HG02970 (cell line): ENCODE measurements at regions not wholly inside any gene's neighbourhood (a gene's known extent, or its start where the extent isn't known, plus 50 kb on each side); places are given as distances from the start of the nearest gene placed in this dataset.
"Not testable (repeated sequence)": the region's sequence is repeated elsewhere in the genome, so short reads cannot be mapped to it uniquely, and the experiment has no call there.

Experiments used
- ATAC-seq: cut with Tn5 transposase; IDR thresholded peaks from one replicate; pipeline ENCODE4 v1.9.1; 2021; ENCODE audit warnings: mild to moderate bottlenecking, moderate library complexity, moderate number of reproducible peaks; ENCODE audit not compliant: unreplicated experiment, low FRiP score

DNA sequence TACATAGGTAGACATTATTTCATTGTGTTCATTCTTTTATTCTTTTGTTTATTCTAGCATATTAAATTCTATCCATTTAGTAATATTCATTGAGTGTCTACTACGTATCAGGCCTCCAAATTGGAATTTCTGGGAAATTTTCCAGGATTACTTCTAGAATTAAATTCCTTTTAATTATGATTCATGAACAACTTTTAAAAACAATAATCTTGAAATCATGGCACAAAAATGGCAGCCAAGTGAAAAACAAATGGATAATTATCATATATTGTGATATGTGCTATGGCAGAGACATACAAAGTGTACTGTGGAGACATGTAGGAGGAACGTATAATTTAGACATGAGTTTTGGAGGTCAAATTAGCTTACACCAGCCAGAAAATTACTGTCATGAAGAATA is 868.5 kb downstream of the FAT4 start:
- no peak for ATAC-seq

DNA sequence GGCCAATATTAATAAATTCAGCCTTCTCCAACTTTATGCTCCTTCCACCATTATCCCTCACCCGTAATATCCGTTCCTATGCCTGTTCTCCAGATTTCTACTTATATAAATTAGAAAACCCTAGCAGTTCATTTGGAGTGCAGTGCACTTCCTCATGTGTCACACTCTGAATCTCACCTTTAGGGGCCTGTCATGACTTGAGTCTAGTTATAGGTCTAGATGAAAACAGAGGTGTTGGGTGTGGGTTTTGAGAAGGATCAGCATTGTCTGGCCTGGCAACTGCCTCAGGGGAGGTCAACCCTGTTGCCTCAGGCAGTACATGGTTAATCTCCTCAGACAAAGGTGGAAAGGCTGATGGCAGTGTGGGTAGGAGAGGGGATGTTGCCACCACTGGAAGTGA is 876.8 kb downstream of the FAT4 start:
- ATAC-seq, result no peak

DNA sequence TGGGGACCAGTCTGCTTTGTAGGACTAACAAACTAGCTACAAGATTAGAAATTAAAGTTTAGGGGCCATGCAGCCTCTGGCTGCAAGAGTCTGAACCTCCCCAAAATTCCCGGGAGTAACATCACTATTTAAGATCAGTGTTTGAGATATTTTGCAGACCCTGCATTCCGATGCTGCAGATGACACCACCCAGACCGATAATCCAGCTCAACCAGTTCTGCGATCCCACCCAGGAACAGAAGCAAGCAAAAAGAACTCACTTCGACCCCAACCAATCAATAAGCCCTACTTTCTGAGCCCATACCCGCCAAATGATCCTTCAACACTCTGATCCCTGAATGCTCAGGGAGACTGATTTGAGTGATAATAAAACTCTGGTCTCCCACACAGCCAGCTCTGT is 877.8 kb downstream of the FAT4 start:
- ATAC-seq, result no peak

DNA sequence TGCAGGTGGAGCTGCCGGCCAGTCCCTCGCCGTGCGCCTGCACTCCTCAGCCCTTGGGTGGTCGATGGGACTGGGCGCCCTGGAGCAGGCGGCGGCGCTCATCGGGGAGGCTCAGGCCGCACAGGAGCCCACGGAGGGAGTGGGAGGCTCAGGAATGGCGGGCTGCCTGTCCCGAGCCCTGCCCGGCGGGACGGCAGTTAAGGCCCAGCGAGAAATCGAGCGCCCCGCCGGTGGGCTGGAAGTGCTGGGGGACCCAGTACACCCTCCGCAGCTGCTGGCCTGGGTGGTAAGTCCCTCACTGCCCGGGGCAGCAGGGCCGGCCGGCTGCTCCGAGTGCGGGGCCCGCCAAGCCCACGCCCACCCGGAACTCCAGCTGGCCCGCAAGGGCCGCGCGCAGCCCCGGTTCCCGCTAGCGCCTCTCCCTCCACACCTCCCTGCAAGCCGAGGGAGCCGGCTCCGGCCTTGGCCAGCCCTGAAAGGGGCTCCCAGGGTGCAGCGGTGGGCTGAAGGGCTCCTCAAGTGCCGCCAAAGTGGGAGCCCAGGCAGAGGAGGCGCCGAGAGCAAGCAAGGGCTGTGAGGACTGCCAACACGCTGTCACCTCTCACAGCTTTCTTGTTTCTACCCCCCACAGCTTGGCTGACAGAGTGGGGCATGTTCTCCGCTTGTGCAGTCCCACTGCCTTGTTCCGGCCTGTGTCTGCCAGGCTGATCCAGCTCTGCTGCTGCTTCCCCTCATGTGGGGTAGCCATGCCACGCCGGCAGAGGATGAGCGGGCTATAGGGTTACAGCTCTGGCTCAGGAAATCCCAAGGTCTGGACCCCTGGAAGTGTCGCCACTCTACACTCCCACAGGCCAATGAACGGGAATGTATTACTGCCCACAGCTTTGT is 886.7 kb downstream of the FAT4 start:
- ATAC-seq, result not testable (repeated sequence)

DNA sequence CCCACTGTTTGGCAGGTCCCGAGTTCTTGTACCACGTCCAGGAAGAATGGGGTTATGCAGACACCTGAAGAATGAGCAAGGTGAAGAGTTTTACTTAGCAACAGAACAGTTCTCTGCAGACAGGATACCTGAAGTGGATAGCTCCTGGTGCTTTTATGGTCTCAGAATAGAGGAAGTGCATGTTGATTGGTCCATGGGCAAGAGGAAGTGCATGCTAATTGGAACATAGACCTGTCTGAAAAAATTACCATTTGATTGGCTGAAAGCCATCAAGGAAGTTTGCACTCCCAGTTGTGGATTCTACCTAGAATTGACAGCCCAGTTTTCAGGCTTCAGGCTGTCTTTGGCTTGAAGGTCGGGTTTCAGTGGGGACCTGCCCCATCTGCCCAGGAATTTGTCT is 887.5 kb downstream of the FAT4 start:
- no peak for ATAC-seq

DNA sequence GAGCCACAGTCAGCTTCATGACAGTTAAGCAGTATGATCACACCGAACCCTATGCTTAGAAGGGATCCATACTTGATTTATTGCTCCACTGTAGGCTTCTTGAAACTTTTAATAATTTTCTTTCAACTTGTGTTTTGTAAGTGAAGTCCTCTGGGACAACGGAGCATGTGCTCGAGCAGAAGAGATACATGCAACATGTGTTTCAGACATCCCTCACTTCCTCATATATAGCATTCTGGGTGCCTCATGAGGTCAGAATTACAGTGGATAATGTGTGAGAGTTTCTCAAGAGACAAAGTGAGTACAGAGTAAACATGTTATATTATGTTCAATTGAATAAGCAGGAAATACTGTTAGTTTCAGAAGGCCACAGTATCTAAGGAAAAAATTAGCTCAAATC is 893.2 kb downstream of the FAT4 start:
- ATAC-seq, result no peak

DNA sequence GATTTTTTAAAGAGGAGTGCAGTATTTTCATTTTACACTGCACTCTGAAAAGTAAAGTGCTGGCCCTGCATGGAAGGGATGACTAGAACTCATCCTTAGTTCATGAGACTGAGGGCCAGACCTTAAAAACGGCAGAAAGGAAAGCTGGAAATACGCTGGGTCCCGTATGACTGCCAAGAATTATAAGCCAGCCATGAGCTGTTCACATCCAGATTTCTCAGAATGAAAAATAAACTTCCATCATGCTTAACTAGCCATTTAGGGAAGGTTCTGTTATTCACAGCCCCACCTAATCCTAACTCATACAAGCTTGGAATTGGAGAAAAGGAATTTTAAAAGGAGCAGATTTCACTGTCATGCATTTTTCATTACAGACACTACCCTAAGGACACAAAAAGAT is 894.4 kb downstream of the FAT4 start:
- ATAC-seq, result no peak

DNA sequence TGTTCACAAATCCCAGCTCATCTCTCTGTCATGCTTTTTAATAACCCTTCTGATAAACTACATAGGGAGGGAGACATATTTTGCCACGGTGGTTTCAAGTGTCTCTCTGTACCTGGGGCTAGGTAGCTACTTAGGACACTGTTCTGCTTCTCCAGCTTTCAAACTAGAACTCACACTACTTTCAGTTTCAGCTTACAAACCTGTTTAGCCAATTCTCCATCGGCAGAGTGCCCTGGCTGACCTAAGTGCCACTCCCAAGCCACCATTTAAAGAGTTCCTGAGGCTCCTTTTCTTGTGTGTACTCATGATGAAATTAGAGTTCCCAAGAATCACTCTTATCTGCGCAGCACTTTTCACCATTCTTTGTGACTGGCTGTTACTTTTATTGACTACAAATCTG is 899.2 kb downstream of the FAT4 start:
- ATAC-seq, result no peak

DNA sequence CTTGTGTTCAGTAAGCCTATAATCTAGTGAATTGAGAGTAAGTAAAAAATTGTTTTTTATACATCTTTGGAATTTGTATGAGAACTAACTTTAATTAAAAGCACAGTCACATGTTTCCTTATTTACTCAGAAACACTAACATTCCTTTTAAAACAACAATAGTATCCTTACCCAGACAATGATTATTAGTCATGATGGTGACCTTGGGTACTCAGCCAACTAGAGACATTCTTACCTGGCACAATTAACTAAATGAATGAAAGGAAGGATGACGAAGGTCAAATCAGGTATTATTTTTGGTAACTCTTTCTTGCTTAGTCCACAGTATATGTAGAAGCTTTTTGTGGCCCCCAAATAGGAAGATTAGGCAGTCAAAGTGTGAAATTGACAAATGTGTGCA is 901.0 kb downstream of the FAT4 start:
- ATAC-seq, result no peak

DNA sequence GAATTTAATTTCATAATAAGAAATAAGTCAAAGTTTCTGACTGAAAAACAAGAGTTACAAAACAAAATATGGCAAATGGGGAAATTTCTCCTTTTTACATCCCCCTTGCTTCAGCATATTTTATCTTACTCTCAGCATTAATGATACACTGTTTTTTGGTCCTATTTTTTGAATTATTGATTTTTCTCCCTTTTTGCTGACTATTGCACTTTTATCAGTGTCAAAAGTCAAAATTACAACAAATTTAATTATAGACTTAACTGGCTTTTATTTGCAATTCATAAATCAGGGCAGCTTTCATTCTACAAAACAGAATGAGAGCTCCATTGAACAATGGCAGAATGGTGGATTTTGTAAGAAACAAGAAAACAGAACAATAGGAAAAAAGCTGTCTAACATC is 901.9 kb downstream of the FAT4 start:
- ATAC-seq, result no peak

DNA sequence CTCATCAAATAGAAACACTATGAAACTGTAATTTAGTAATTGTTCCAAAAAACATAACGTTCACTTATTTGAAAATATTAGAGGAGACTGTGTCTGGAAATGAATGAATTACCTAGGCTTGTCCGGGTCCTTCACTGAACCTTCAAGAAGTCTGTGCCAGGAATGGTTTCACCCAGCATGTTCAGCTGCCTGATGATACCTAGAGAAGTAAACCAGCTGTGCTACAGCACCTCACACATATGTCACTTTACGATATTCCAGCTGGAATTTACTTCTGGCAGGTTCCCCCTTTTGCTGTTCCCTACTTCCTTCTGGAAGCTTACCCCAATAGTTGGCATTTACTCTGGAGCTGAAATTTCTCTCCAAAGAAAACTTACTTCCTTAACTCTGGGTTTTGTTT is 906.5 kb downstream of the FAT4 start:
- no peak for ATAC-seq

DNA sequence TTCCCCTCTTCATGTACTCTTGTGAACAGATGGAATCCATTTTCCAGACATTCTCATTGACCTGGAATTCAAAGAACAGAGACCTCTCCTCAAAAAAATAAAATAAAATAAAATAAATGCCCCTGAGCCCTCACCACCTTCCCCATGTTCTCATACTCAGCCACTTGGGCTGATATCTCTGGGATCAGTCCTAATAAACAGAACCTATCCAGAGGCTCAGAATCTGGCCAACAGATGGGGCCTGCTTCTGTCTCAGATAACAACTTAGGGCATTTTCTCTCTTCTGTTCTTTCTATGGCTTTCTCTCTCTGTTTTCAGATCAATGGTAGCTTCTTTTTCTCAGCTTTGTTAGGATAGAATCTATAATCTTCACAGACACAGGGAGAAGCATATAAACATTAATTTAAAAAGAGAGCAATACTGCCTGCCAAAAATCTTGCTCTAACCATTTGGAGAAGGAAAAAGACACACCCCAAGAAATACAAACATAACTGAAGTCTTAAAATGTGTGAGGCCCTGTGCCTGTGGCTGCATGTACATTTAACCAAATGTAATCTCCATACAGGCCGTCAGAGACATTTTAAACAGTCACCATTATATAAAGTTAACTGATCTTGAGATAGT is 907.1 kb downstream of the FAT4 start:
- ATAC-seq, result no peak

DNA sequence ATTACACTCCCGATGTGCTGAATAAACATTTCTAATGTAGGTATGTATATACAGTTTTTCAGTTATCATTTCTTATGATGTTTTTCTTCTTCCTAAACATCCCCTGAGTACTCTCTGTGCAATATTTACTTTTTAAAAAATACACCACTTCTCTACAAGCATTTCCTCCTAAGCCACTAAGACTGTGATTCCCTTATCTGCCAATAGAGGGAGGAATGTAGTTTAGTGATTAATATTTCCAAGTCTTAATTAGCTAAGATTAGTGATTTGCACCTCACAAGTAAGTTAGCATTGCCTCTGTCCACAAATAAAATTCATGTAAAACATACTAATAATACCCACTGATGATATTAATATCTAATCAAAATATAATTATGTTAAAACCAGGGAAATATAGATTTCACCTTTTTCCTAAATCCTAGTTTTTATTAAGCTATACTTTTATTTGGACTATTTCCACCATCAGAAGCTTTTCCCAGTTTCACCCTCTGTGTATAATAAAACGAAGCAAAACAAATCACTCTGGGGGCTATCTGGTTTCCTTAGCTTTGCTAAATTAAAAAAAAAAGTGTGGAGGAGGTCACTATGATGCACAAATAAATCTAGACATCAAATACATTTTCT is 909.1 kb downstream of the FAT4 start:
- no peak for ATAC-seq

DNA sequence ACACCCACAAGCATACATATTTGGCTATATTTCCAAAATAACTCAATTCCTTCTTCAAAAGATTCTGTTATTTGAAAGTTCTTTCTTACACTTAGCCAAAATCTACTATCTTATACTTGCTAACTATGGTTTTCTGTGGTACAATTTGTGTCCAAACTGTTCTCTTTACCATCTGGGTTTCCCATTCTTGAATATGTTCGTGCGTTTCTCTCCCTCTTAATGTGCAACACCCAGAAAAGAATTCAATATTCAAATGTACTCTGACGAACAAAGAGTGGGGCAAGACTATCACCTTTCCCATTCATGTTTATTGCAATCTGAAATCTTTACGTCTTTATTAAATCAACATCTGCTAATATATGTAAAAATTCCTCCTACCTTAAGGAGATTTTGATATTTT is 912.7 kb downstream of the FAT4 start:
- ATAC-seq, result no peak

DNA sequence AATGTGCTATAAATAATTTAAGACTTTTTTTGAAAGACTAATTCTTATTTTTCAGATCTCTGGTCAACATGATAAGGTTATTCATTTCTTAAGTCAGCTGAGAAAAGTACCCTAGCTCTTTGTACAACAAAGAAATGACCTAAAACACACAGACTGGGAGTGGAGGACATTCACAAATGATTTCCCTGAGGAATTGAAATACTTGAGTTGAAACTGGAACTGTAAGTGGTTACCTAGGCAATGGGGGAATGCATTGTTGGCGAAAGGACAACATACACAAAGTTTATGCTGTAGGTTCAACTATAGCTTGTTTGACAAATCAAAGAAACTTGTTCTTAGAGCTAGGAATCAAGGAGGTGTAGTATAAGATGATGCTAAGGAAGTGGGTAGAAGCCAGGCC is 915.5 kb downstream of the FAT4 start:
- no peak for ATAC-seq

DNA sequence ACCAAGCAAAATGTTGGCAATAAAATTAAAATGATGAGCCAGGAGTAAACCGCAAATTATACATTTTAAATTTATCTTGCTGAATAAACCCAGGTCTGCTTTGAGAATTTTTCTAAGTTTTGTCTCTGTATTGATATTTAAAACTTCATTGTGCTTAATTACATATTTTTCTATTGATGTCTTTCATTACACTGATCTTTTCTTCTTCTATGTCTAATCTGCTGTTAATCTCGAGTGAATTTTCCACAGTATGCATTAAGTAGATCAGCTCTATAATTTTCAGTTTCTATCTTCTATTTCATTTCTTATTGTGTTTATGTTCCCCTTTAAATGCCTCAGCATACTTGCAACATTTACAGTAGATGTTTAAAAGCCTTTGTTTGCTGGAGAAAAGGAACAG is 918.7 kb downstream of the FAT4 start:
- no peak for ATAC-seq

DNA sequence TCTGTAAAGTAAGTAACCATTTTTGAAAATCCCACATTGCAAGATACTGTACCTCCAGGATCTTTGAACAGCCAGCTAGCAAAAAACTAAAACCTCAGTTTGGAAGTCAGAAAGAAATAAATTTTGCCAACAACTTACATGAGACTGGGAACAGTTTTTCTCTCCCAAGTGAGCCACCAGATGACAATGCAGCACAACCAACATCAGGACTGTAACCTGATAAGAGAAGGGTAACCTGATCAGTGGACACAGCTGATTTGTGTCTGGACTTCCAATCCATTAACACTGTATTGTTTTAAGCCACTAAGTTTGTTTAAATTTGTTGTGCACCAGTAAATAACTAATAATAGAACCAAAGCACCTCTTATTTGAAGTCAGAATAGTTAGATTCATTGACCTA is 923.3 kb downstream of the FAT4 start:
- no peak for ATAC-seq

DNA sequence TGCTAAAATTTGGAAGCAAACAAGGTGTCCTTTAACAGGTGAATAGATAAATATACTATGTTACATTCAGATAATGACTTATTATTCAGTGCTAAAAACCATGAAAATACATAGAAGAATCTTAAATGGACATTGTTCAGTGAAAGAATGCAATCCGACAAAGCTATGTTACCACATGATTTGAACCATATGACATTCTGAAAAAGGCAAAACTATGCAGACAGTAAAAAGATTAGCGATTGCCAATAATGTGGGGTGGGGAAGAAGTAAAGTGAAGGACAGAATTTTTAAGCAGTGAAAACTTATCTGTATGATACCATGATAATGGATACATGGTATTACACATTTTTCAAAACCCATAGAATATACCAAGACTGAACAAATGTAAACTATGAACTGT is 926.9 kb downstream of the FAT4 start:
- ATAC-seq, result no peak

DNA sequence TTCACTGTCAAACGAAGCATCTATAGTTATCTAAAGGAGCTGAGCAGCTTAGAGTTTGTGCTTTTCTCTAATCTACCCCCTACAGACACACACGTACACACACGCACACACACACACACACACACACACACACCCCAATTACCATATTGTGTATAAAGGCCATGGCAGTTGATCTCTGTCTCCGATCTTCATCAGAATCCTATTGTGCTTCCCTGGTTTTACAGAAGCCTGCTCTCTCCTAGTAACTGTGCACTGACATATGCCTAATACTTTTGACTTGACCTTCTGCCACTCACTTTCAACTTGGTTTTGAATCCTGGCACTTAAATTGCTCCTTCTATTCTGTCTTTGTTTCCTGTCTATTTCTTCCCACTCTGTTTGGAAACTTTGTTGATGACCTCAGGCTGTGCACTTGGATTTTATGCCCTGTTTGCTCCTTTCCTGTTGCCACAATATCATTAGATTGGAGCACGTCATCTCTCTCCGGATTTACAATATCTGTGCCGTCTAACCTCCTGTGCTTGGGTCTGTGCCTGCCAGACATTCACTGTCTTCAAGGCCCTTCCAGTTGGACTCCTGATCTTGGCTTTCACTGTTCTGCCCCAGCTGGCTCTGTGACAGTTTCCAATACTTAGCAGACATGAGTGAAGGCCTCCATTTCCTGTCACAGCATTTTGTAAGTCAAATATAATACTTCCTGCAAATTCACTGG is 928.1 kb downstream of the FAT4 start:
- no peak for ATAC-seq

DNA sequence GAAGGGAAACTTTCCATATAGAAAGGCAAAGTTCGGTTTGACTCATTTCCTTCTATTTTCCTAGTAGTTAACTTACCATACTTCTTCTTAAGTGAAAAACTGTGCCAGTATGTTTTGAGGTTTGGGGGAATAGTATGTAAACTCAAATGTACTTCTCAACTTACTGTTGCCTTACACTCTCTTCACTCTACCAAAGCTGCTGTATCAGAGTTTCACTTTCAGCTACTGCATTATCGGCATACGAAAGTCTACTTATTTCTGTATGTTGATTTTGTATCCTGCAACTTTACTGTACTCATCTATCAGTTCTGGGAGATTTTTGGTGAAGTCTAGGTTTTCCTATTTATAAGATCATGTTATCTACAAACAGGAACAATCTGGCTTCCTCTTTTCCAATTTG is 932.7 kb downstream of the FAT4 start:
- no peak for ATAC-seq

DNA sequence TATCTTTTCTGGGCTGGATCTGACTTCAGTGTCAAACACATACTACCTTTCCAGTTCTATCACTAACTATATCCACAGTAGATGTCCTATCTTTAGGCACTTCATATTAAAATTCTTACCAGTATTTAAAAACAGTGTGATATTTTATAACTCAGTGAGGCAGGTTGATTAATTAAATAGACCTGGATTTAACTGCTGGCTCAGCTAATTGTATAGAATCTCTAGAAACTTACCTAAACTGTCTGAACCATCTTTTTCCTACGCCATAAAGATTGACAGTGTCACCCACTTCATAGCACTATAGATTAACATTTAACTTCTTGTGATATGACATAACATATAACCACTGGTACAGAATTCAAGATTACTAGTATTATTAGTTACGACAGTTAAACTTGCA is 935.3 kb downstream of the FAT4 start:
- no peak for ATAC-seq
